NCI-H748 treated with DMSO at 0.1 percent for 48 hours (cell line): ENCODE measurements at regions not wholly inside any gene's neighbourhood (a gene's known extent, or its start where the extent isn't known, plus 50 kb on each side); places are given as distances from the start of the nearest gene placed in this dataset.

Source experiments
- DNase-seq: peaks from one replicate; lab custom pipeline; 2025; lab: John Stamatoyannopoulos, UW

DNA sequence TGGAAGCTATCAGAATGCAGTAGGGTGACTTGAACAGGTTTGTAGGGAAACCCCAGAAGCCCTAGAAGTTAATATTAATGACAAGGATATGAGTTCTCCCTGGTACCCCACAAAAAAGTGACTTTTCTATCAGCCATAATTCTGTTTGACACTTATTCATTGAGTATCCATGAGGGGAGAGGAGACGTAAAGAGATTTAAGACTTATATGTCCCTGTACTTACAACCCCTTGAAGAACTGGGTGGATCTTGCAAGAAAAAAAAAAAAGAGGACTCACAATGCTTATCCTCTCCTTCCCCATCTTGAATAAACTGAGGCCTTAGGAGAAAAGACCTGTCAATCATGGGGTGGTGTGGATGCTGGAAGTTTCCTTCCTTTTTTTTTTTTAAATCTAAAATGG, 203.5 kb downstream of the CBLN1 start:
- DNase-seq: no peak

DNA sequence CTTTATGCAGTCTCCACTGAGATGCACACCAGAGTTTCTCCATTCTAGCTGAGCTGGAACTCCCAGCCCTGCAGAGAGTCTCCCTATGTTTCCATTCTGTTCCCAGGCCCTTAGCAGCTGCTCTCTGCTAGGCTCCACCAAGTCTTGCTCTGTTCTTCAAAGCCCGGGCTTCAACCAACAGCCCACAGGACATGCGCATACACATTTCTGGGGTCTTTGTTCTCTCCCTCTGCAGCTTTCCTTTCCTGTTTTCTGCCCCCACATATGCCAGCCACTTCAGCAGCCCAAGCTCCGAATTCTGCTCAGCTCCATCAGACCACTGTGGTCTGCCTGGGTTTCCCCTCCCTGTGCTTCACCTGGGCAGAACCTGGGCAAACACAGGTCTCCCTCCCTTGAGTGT, 205.9 kb downstream of the CBLN1 start:
- no peak for DNase-seq

DNA sequence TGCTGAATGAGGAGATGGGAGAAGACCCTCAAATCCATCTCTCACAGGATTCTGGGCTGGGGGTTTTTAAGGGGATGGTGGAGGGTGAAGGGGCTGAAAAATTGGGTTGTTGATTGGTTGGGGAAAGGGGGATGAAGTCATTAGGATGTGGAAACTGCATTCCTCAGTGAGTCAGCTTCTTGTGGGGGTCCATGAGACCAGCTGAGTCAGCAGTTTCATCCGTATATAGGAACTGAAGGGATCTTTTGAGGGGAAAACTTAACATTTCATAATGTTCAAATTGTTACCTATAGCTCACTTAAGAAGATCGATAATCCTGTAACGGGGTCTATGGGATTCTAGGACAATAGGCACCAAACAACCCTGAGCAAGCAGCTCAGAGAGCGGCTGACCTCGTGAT, 213.4 kb downstream of the CBLN1 start:
- no peak for DNase-seq

DNA sequence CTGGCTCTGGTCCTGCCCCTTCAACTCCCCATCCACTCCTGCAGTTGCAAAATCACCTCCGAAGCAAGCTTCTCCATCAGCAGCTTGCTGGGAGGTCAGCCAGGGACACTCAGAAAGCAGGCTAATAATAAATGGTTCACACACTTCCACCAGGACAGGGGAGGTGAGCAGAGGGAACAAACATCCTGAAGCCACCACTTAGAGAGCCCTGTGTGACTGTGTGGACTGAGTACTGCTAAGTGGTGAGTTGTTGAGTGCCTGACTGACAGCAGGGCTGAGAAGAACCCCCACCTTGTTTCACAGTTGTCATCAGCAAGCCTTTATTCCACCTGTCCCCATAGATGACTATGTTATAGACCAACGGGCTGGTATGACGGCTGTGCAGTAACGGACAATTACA, 213.9 kb downstream of the CBLN1 start:
- no peak for DNase-seq

DNA sequence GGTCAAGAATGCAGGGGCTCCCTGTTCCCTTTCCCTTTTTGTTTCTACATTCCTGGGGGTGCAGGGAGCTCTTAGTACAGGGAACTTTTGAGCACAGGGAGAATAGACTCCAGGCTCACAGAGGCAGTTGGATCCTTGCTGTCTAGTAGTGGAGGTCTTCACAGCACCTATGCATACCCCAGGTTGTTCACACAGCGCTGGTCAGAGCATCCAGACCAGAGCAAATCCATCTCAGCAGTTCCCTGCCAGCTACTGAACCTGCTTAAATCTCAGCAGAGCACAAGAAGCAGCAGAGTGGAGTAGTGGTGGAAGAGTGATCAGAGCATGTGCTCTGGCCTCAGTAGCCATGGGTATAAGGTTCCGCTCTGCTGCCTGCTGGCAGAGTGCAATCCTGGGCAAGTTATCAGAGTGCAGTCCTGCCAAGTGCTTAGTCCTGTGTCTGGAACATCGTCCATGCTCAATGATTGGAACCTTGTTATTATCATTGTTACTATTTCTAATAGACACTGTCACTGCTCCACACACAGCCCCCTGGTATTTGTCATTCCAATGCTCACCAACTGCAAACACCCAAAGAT, 220.4 kb downstream of the CBLN1 start:
- DNase-seq: no peak

DNA sequence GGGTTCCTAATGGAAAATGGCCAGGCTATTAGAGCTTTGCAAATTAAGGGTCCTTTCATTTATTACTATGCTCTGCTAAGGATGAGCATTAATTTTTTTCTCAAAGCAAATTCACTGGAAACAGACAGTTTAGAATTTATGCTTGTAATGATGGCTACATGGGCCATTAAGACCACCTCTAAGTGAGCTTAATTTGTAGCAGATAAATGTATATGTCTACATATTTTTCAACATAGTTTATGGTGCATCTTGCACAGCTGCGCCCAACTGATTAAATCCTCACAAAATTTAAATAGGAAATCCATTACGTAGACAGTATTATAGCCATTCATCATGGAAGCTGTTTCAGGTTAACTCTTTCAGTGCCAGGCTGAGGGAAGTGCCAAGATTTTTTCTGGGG, 220.9 kb downstream of the CBLN1 start:
- no peak for DNase-seq

DNA sequence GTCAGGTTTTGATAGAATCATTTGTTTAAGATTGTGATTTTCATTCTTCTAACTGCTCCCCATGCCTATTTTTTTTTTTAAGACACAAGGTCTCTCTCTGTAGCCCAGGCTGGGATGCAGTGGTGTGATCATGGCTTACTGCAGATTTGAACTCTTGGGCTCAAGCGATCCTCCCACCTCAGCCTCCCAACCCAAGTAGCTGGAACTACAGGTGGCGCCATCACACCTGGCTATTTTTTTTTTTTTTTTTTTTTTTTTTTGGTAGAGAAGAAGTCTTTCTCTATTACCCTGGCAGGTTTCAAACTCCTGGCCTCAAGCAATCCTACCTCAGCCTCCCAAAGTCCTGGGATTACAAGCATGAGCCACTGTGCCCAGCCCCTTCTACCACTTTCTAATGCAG, 223.3 kb downstream of the CBLN1 start:
- DNase-seq: no peak

DNA sequence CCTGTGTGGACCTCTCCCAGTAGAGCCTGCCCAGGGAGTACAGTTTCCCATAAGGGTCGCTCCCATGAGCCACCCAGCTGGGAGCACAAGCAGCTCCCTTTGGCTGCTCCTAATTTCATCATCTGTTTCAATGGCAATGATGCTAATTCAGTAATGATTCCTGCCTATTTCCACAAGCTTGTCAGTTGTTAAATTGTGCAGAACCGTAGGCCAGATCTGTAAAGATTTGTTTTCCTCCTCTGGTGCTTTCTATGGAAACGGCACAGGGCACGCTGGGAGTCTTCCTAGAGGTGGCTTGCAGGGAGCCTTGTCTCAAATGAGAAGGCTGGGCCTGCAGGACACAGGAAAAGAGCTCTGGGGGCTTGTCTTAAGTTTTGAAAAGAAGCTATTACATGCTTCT, 223.7 kb downstream of the CBLN1 start:
- DNase-seq: no peak

DNA sequence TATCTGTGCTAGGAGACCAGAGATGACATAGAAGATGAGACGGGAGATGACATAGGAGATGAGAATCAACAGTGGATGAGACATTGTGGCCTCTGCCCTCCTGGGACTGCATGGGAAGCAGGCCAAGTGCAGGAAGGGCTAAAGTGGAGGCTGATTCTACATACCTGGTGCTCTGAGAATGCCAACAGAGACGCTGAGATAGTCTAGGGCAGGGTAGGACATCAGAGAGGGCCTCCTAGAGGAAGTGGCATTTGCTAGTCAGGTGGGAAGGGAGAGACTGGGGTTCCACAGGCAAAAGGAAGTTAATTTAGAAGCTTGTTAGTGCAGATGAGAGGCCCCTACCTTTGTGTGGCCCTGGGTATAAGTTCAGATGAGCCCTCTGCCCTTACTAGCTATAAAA, 224.2 kb downstream of the CBLN1 start:
- DNase-seq: no peak

DNA sequence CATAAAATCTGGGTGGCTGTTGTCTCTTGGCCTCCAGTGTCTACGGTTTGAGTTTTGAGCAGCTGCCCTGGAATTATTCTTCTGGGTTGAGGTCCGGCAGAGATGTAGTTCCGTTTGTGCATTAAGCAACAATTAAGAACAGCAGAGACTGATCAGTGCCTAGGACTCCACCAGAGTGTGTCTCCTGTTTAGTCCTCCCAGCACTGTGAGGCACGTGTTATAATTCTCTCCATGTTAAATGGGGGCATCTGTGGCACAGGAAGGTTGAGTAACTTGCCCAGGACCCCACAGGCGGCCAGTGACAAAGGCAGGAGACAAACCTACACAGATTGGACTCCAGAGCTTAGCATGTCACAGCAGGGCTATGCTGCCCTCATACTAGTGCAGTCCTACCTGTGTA, 225.1 kb downstream of the CBLN1 start:
- no peak for DNase-seq

DNA sequence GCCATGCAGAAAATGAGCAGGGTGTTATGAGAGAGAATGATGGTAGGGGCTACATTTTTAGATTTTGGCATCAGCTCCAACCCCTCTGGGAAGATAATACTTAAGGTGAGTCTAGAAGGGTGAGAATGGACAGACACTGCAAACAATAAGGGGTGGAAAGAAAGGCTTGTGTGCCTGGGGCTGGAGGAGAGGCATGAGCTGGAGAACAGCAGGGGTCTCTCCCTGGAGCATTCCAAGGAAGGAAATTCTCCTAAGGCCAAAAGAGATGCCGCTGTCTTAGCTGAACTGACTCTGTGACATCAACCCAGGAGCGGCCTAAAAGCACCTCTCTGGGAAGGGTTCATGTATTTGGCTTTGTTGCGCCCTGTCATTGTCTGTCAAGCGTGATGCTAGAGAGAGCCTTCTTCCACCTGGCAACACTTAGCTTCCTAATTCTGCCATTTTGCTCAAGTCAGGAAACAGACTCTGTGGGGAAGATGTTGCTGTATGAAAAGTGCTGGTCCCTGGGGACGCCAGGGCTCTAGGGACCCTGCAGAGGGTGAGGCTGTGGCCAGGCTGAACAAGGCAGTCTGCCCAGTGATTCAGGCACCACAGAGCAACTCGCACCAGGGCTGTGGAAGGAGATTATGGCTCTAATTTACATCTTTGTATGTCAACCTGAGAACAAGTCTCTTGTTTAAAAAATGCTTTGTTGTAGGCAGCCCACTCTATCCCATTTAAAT, 225.7 kb downstream of the CBLN1 start:
- no peak for DNase-seq

DNA sequence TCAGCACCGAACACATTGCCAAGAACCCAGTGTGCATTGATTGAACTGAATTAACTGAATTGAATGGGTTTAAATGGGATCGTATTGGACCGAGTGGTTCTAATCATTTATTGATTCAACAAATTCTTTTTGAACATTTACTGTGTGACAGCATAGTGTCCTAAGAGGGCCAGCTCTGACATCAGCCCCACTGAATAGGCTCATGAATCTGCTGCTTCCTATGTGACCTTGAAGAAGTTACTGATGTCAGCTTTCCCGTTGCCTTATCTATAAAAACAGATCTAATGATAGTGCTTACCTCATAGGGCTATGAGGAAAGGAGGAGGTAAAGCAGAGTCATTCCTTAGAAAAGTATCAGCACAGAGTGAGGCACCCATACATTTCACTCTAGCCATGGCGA, 226.3 kb downstream of the CBLN1 start:
- no peak for DNase-seq

DNA sequence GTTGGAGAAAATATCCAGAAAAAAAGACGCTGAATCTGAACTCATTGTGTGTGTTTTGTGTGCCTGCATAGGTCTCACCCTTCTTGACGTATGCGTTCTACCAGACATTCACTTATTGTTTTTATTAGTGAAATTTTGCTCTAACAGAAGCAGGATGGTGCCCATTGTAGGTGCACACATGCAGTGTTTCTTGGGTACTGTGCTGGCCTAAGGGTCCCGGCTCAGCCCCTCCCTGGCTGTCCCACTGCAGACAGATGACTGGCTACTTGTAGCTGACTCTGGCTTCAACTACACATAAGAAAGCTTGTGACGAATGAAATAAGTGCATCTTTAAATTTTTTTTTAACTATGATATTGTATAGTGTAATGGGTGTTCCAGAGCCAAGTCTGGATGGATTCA, 227.0 kb downstream of the CBLN1 start:
- no peak for DNase-seq

DNA sequence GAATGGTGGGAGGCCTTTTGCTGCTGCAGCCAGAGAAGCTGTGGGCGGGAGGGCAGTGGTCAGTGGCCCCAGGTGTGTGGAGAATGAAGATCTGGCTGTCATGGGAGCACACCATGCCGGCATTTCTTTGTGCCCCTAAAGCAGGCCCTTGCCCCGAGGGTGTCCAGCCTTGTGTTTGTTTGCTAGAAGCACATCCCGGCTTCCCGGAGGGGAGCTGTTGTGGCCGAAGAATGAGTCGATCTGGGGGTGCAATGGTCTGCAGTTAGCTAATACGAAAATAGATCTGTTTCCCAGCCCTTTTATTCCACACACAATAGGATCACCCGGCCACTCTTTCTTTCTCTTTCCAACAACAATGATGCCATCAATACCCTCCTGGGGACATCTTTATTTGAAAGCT, 228.8 kb downstream of the CBLN1 start:
- DNase-seq: no peak

DNA sequence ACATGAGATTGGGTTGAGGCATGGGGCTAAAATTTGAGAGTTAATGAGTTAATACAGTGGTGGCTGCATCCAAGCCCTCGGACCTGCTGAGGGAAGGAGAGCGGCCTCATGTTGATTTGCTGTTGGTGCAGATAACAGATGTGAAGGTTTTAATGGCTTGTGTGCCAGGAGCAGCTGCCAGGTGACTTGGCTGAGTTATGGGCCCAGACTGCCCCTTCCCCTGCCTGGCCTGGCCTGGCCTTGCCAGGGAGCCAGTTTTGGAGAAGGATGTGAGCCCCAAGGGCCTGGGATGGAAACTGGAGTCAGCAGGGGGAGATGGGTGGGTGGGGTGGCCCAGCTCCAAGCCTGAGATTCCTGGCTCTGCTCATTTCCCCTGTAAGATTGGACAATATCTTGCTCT, 230.1 kb downstream of the CBLN1 start:
- no peak for DNase-seq

DNA sequence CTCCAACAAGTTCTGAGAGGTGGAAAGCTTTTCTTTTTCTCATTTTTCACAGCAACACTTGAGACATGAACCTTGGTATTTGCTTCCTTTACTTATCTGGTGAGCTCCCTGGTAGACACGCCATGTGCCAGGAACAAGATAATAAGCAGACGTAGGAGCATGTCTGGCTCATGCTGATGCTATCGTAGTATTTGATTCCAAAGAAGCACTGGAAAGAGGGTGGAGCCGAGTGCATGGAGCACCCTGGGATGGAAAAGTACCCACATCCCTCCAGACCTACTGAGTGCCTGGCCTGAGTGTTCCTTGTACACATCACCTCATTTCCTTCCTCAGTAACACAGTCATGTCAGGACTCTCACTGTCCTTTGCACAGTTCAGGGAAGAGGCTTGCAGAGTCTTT, 231.0 kb downstream of the CBLN1 start:
- DNase-seq: no peak

DNA sequence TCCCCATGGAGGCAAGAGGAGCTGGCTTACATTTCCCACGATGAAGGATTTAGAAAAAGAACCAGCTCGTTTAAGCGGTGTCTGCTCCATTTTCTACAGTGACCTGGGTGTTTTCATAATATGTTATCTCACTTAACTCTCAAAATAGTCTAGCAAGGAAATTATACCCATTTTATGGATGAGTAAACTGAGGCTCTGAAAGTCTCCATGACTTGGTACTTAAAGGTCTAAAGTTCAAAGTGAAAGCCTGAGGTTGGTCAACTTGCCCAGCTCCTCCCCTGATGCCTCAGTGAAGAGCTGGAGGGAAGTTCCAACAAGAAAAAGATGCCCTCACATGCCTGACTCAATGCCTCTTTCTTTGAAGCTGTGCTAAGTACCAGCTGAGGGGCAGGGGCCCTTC, 232.0 kb downstream of the CBLN1 start:
- no peak for DNase-seq

DNA sequence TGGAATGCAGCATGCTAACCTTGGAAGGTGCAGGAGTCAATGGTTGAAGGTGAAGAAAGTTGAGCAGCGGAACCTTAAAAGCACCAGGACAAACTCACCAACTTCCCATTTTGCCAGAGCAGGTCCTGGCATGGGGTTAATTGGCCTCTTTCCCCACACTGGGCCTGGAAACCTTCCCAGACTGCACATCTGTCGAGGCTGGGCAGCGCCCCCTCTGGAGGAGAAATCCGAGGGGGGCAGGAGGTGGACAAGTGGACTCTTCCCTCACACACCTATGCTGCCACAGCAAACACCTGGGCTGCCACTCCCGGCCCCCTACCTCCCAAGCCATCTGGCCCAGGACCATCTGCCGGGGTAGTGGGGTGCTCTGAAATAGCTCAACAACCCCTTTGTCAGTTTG, 232.4 kb downstream of the CBLN1 start:
- DNase-seq: no peak

DNA sequence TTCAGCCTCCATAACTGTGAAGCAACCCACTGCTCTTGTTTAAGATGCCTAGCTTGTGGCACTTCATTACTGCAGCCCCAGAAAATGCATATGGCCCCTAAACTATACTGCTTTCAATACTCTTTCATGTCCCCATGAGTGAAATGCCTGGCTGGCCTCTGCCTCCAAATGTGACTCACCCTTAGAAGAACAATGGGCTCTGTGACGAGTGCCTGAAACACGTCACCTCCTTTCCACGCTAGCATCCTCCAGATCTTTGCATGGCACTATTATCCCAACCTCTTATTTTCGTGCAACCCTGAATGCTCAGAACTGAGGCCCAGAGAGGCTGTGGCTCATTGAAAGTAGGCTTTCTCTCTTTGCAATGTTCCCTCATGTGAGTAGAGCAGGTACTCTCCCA, 233.1 kb downstream of the CBLN1 start:
- DNase-seq: no peak

DNA sequence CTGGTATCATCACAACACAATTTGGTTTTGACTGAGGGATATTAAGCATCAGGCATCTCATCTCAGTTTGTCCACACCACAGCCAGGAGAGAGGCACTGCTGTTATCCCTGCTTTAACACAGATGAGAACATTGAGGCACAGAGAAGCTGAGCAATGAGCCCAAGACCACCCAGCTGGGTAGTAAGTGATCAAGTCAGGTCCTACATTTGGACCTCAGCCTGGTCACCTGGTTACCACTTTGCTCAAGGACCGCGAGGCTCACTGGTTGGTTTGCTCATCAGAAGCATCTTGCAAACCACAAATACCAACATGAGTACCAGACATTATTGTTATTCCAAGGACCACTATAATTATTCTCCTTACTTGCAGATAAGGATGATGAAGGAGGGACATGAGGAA, 245.5 kb downstream of the CBLN1 start:
- no peak for DNase-seq

DNA sequence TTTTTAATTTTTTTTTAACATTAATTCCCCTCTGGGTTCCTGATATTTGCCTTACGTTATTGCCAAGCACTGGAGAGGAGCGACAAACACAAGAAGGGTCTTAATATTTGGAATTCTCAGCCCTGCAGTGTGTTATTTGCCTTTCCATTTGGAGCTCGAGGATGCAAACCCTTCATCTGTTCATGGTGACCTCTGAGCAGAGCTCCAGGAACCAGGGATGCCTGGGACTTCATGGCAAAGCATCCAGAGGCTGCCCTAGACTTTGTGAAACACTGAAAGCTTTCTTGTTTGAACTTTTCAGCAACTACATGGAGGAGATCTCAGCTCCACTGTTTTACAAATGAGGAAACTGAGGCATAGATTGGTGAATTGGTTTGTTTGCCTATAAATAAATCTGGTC, 254.2 kb downstream of the CBLN1 start:
- no peak for DNase-seq

DNA sequence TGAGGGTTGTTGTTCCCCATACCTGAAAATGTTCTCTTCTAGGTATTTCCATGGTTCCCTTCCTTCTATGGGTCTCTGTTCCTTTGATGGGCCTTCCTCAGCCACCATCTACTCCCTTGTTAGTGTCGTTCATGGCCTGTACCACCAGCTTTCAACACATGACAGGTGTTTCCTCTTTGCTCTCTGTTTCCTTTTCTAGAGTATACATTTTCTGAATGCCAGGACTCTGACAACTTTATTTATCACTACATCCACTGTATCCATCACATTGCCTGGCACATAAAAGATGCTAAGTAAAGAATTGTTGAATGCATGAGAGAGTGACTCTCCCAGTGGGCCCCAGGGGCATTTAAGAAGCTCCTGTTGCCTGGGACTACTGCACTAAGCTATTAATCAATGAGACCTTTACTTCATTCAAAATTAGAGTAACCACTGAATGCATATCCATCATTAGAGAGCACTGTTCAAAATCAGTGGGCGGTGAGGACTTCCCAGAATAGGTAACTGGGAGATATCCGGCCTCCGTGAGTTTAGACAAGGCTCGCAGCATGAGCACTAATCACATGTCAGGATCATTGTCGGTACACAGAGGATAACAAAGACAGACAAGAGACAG, 255.0 kb downstream of the CBLN1 start:
- no peak for DNase-seq

DNA sequence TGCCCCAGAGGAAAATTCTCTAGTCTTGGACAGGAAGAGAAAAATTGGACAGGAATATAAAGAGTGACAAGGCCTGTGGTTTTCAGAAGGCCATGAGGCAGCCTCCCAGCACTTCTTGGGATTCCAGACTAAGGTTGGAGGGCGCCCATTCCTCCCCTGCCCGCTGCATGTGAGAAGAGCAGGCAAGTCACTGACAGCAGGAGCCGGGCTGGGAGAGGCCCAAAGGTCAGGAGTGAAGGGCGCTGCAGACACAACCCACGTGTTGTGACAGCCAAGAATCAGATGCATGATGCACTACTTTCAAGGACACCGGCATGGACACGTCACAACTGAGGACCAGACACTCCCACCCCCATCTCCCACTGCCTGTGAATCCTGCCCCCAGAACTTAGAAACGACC, 256.7 kb downstream of the CBLN1 start:
- no peak for DNase-seq

DNA sequence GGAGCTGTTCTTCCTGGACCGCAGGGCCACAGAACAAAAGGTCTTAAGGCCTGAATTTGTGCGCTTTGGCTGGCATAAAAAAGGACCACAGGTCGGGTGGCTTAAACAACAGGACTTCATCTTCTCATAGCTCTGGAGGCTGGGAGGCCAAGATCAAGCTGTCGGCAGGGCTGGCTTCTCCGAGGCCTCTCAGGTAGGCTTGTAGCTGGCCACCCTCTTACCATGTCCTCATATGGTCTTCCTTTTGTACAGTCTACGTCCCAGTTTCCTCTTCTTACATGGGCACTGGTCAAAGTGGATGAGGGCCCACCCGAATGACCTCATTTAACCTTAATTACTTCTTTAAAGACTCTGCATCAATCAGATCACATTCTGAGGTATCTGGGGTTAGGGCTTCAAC, 257.6 kb downstream of the CBLN1 start:
- DNase-seq: no peak
